ENCODE measurements at regions not wholly inside any gene's neighbourhood (a gene's known extent, or its start where the extent isn't known, plus 50 kb on each side); places are given as distances from the start of the nearest gene placed in this dataset.

DNA sequence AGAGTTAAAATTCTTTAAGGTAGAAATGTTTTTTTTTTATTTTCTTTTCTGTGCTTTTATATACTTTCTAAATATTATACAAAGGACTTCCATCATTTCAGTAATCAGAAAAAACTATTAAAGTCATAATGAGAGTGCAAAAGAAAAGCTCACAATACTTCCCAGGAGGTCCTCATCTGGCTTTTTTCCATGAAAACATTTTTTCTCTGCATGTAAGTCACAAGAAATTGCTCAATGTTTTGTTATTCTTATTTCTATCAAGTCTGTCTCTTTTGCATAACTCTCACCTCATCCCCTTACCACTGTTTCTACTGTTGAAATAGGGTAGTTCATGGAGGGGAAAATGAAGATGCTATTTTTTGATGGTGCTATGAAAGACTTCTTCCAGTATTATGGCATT, 375.0 kb downstream of the TMEM232 start:
- Histone ChIP-seq H3K4me1 (ENCODE audit: control insufficient read depth, insufficient read depth, low read length, poor library complexity, severe bottlenecking) (no peaks in the 10 kb centered on the region), H3K9me3 (ENCODE audit: control insufficient read depth, low read length) (no peaks in the 10 kb centered on the region), H3K27ac (ENCODE audit: low read depth, low read length, severe bottlenecking) (no peak overlapping the region), H3K4me3 (ENCODE audit: extremely low read depth, insufficient read depth, low read length, poor library complexity, severe bottlenecking) (no peak overlapping the region), H3K36me3 (ENCODE audit: control insufficient read depth, insufficient read depth, low read length) (no peaks in the 10 kb centered on the region)

DNA sequence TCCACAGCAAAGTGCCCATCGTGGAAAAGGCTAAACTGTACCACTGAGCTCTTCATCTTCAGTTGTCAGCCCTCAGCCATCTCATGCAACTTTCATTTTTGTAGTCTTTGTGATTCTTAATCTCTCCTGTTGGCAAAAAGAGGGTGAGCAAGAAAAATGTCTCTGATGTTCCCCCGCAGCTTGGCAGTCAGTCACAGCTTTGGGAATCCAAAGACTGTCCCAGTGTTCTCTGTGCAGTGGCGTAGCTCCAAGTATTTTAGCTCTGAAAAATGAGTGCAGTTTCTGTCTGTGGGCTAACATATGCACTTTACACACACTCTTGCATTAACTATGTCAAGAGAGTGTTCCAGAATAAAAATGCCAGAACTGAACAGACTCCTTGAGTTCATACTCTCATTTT, 372.2 kb downstream of the TMEM232 start:
- no peaks in the 10 kb centered on the region for H3K36me3 ChIP-seq (ENCODE audit: control insufficient read depth, insufficient read depth, low read length)
- 100% methylated on average over 2 of the region's 3 CpGs for WGBS, 2 experiments (ENCODE audit: insufficient coverage in 2 of 2)
- no peaks in the 10 kb centered on the region for H3K4me1 ChIP-seq (ENCODE audit: control insufficient read depth, insufficient read depth, low read length, poor library complexity, severe bottlenecking)
- no peaks in the 10 kb centered on the region for H3K9me3 ChIP-seq (ENCODE audit: control insufficient read depth, low read length)
- H3K4me3 ChIP-seq (ENCODE audit: extremely low read depth, insufficient read depth, low read length, poor library complexity, severe bottlenecking): no peak overlapping the region
- H3K27ac ChIP-seq (ENCODE audit: low read depth, low read length, severe bottlenecking): no peak overlapping the region

DNA sequence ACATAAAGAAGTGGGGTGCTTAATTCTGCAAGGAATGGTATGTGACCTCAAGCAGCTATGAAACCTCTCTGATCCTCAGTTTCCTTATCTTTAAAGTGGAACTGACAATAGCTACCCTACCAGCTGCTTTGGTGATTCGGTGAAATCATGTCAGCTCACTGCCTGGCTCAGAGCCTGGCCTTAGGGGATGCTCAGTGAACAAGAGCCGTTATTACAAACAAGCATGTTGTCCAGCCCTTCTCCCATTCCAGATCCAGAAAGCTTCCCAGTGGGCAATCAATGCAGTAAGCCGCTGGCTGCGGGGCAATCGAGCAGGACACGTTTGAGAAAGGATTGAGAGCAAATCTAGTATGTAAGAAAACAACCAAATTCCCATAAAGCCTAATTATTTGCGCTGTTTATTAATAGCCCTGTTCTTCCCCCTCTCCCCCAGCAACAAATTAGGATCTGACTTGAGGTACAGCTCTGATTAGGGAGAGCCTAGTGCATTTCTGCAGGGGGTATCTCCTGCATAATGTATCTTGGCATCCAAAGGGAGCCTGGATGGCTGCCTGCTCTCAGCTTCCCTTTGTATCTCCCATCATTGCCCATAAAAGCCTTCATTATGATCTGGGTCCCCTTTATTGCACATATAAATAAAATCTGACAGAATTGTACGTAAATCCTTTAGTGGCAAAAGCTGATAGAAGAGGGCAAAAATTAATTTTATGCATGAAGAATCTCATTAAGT, 371.4 kb downstream of the TMEM232 start:
- 85 to 87% methylated on average over 2 to 4 of the region's 8 CpGs for WGBS, 2 experiments (ENCODE audit: insufficient coverage in 2 of 2)
- H3K9me3 ChIP-seq (ENCODE audit: control insufficient read depth, low read length): no peaks in the 10 kb centered on the region
- no peaks in the 10 kb centered on the region for H3K4me1 ChIP-seq (ENCODE audit: control insufficient read depth, insufficient read depth, low read length, poor library complexity, severe bottlenecking)
- no peak overlapping the region for H3K27ac ChIP-seq (ENCODE audit: low read depth, low read length, severe bottlenecking)
- no peaks in the 10 kb centered on the region for H3K36me3 ChIP-seq (ENCODE audit: control insufficient read depth, insufficient read depth, low read length)
- H3K4me3 ChIP-seq (ENCODE audit: extremely low read depth, insufficient read depth, low read length, poor library complexity, severe bottlenecking): no peak overlapping the region

DNA sequence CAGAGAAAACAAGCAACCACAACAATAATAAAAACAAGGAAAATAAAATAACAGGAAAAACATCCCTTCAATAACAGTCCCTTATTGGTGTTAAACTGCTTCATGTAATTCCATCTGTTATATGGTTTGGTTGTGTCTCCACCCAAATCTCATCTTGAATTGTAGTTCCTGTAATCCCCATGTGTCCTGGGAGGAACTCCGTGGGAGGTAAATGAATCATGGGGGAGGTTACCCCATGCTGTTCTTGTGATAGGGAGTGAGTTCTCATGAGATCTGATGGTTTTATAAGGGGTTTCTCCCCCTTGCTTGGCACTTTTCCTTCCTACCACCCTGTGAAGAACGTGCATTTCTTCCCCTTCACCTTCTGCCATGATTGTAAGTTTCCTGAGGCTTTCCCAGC, 369.8 kb downstream of the TMEM232 start:
- H3K9me3 ChIP-seq (ENCODE audit: control insufficient read depth, low read length): no peaks in the 10 kb centered on the region
- H3K36me3 ChIP-seq (ENCODE audit: control insufficient read depth, insufficient read depth, low read length): no peaks in the 10 kb centered on the region
- WGBS, 2 experiments (ENCODE audit: insufficient coverage in 2 of 2): no CpG with 5 or more reads among the region's 2 CpGs
- no peak overlapping the region for H3K4me3 ChIP-seq (ENCODE audit: extremely low read depth, insufficient read depth, low read length, poor library complexity, severe bottlenecking)
- H3K27ac ChIP-seq (ENCODE audit: low read depth, low read length, severe bottlenecking): no peak overlapping the region
- no peaks in the 10 kb centered on the region for H3K4me1 ChIP-seq (ENCODE audit: control insufficient read depth, insufficient read depth, low read length, poor library complexity, severe bottlenecking)

DNA sequence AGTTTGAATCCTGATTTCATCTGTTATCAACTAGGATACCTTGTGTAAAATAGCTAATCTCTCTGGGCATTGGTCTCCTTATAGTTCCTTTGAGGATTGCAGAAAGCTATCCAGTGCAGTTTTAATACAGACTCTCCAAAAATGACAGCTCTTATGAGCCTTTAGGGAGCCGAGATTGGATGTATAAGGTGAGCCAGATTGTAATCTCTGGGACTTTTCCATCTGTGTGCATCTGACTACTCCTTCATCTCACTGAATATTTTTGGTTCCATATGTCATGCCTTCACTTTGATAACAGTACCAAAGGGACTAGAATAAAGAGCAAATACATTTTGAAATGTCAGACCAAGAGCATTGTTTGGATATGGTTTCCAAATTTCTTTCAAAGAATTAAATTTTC, 367.2 kb downstream of the TMEM232 start:
- WGBS, 2 experiments (ENCODE audit: insufficient coverage in 2 of 2): no CpG with 5 or more reads among the region's 1 CpG
- Histone ChIP-seq H3K36me3 (ENCODE audit: control insufficient read depth, insufficient read depth, low read length) (no peaks in the 10 kb centered on the region), H3K4me3 (ENCODE audit: extremely low read depth, insufficient read depth, low read length, poor library complexity, severe bottlenecking) (no peak overlapping the region), H3K27ac (ENCODE audit: low read depth, low read length, severe bottlenecking) (no peak overlapping the region), H3K4me1 (ENCODE audit: control insufficient read depth, insufficient read depth, low read length, poor library complexity, severe bottlenecking) (peaks cover 8% of the 10 kb centered on the region), H3K9me3 (ENCODE audit: control insufficient read depth, low read length) (no peaks in the 10 kb centered on the region)

DNA sequence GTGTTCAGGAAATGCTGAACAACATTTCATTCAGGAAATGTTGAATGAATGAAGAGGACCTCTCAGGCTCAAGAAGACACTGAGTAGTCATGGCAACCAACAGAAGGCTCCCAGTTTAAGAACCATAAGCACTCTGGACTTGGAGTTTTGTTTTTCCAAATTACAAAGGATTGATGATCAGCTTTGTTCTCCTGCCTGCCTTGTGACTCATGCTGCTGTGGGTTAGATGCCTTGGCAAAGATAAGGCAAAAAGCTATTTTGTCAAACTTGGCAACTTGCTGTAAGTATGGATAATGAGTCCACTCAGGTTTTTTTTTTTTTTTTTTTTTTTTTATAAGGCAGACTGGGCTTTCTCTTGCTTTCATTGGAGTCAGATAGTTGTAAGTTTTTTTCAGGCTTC, 365.0 kb downstream of the TMEM232 start:
- peaks cover 8% of the 10 kb centered on the region for H3K4me1 ChIP-seq (ENCODE audit: control insufficient read depth, insufficient read depth, low read length, poor library complexity, severe bottlenecking)
- H3K36me3 ChIP-seq (ENCODE audit: control insufficient read depth, insufficient read depth, low read length): no peaks in the 10 kb centered on the region
- H3K9me3 ChIP-seq (ENCODE audit: control insufficient read depth, low read length): no peaks in the 10 kb centered on the region
- no peak overlapping the region for H3K4me3 ChIP-seq (ENCODE audit: extremely low read depth, insufficient read depth, low read length, poor library complexity, severe bottlenecking)
- H3K27ac ChIP-seq (ENCODE audit: low read depth, low read length, severe bottlenecking): no peak overlapping the region

DNA sequence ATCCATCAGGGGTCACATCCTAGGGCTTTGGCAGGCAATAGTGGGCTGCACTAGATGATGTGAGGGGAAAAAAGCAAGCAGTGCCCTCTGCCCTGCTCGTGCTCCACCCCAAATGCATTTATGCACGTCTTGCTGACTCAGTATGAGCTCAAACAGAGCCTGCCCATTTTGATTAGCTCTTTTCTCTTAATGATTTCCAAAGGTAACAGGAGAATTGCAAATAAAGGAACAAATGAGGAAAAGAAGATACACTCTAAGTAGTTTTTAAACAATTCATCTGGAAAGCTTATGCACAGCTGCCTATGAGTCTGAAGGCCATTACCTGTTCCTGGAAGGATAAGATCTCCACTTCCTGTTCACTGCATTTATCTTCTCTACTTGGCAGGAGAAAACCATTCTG, 364.2 kb downstream of the TMEM232 start:
- H3K36me3 ChIP-seq (ENCODE audit: control insufficient read depth, insufficient read depth, low read length): no peaks in the 10 kb centered on the region
- no peak overlapping the region for H3K27ac ChIP-seq (ENCODE audit: low read depth, low read length, severe bottlenecking)
- no peak overlapping the region for H3K4me3 ChIP-seq (ENCODE audit: extremely low read depth, insufficient read depth, low read length, poor library complexity, severe bottlenecking)
- WGBS, 2 experiments (ENCODE audit: insufficient coverage in 2 of 2): 65 to 88% methylated on average over 1 to 2 of the region's 2 CpGs
- H3K4me1 ChIP-seq (ENCODE audit: control insufficient read depth, insufficient read depth, low read length, poor library complexity, severe bottlenecking): peaks cover 8% of the 10 kb centered on the region
- no peaks in the 10 kb centered on the region for H3K9me3 ChIP-seq (ENCODE audit: control insufficient read depth, low read length)

DNA sequence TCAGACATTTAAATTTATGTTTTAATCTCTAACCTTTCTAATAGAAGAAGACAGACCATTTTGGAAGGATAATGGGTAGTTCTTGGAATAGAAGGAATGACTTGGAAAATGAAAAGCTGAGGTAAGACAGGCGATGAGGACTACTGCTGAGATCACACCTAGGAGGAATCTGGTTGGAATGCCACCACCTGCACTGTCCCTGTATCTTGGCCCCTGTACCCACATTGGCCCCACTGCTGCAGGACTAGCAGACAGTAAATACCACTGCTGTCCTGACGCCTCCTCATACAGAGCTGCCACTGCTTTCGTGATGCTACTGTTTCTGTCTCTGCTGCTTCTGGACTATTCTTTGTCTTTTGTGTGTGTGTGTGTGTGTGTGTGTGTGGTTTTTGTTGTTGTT, 359.8 kb downstream of the TMEM232 start:
- Histone ChIP-seq H3K27ac (ENCODE audit: low read depth, low read length, severe bottlenecking) (no peak overlapping the region), H3K9me3 (ENCODE audit: control insufficient read depth, low read length) (no peaks in the 10 kb centered on the region), H3K4me1 (ENCODE audit: control insufficient read depth, insufficient read depth, low read length, poor library complexity, severe bottlenecking) (peaks cover 8% of the 10 kb centered on the region), H3K36me3 (ENCODE audit: control insufficient read depth, insufficient read depth, low read length) (no peaks in the 10 kb centered on the region), H3K4me3 (ENCODE audit: extremely low read depth, insufficient read depth, low read length, poor library complexity, severe bottlenecking) (no peak overlapping the region)
- WGBS, 2 experiments (ENCODE audit: insufficient coverage in 2 of 2): 75 to 100% methylated on average over 1 of the region's 3 CpGs
